ENCODE measurements at regions not wholly inside any gene's neighbourhood (a gene's known extent, or its start where the extent isn't known, plus 50 kb on each side); places are given as distances from the start of the nearest gene placed in this dataset.
A peak's percentile ranks its signal among the peaks of the same experiment; 100 is the strongest.

- H3K27ac ChIP-seq (ENCODE audit: low read depth, low read length) = no peak overlapping the region
- H4K20me1 ChIP-seq (replicated peaks in 1 of 2; ENCODE audit: control insufficient read depth in 1 of 2, insufficient read depth in 2 of 2, low read length in 2 of 2) = no peaks in the 10 kb centered on the region
- no peak overlapping the region for H2BK120ac ChIP-seq (replicated peaks; ENCODE audit: low read depth, low read length)
- no peaks in the 10 kb centered on the region for H3K79me1 ChIP-seq (ENCODE audit: low read depth, low read length)
- H3K4ac ChIP-seq (replicated peaks; ENCODE audit: insufficient read length, low read depth, low read length) = no peak overlapping the region
- ChIA-PET POLR2A (ENCODE audit: partially characterized antibody) (no interaction called here), CTCF (ENCODE audit: partially characterized antibody) (interaction anchor here (0.6 kb wide), 1 partner anchor 91 kb away, joined by 4 read pairs; no protein-coding TSS in a partner anchor)
- H4K8ac ChIP-seq (ENCODE audit: extremely low read depth, insufficient read depth, low read length) = no peak overlapping the region
- H2AK5ac ChIP-seq (ENCODE audit: low read depth, low read length) = no peak overlapping the region
- no peak overlapping the region for H3K18ac ChIP-seq (ENCODE audit: extremely low read depth, low read length)
- H3K23me2 ChIP-seq (ENCODE audit: low read depth, low read length) = no peaks in the 10 kb centered on the region
- no peak overlapping the region for H3K23ac ChIP-seq (ENCODE audit: insufficient read length)
- no peaks in the 10 kb centered on the region for H3K9me3 ChIP-seq (ENCODE audit: insufficient read depth in 2 of 2, low read depth in 1 of 2, low read length in 1 of 2)
- no peaks in the 10 kb centered on the region for H3K27me3 ChIP-seq (replicated peaks in 1 of 4; ENCODE audit: control insufficient read depth in 3 of 4, extremely low read depth in 1 of 4, insufficient read depth in 3 of 4, low read length in 3 of 4)
- no peak overlapping the region for H2BK15ac ChIP-seq (ENCODE audit: low read length)
- no peak overlapping the region for H4K5ac ChIP-seq (ENCODE audit: insufficient read length, low read depth, low read length)
- no peaks in the 10 kb centered on the region for H3K79me2 ChIP-seq (ENCODE audit: control insufficient read depth in 1 of 2, insufficient read depth in 2 of 2, low read length in 2 of 2)
- no peaks in the 10 kb centered on the region for H3K36me3 ChIP-seq (ENCODE audit: control insufficient read depth in 2 of 4, insufficient read depth in 4 of 4, low read length in 3 of 4)
- FAIRE-seq = no peak
- no peak overlapping the region for H4K91ac ChIP-seq (replicated peaks; ENCODE audit: insufficient read length, low read length)
- no peak overlapping the region for H3K56ac ChIP-seq (replicated peaks; ENCODE audit: insufficient read length, low read depth, low read length)
- peak overlapping the region; percentile 49; the same call in 1 of the 2 replicates for H2AFZ ChIP-seq (ENCODE audit: low read length)
- no peak overlapping the region for H2BK5ac ChIP-seq (ENCODE audit: low read depth, low read length)
- 77% methylated on average over 15 of the region's 15 CpGs; no CpG with 5 or more reads in 1 of the 2 experiments for WGBS, 2 experiments (ENCODE audit: extremely low coverage in 1 of 2, insufficient coverage in 1 of 2, insufficient read length in 1 of 2, insufficient replicate concordance in 2 of 2, low coverage in 1 of 2, low lambda C conversion rate in 2 of 2, missing lambda C conversion rate in 1 of 2)
- H3K9ac ChIP-seq (replicated peaks in 1 of 4; ENCODE audit: extremely low read depth in 1 of 4, low read depth in 3 of 4, low read length in 3 of 4) = no peak overlapping the region
- no peak overlapping the region for H2BK20ac ChIP-seq (ENCODE audit: low read length)
- no peak overlapping the region for H3K14ac ChIP-seq (ENCODE audit: insufficient read length)
- no peak for DNase-seq (ENCODE audit: low read depth in 1 of 2, low spot score in 2 of 2)
- H3K4me1 ChIP-seq (replicated peaks in 1 of 4; ENCODE audit: control insufficient read depth in 3 of 4, insufficient read depth in 4 of 4, low read length in 3 of 4) = peaks cover 0 to 5% (median 2%) of the 10 kb centered on the region in 4 experiments; a peak in 3 of 7 replicates
- 0 out of 2 replicates have a peak overlapping the region, but pooled peaks have one; percentile 18 for H2BK12ac ChIP-seq (ENCODE audit: low read depth, low read length)
- no peak overlapping the region for H3K4me2 ChIP-seq (ENCODE audit: insufficient read depth in 1 of 2, low read depth in 2 of 2, low read length in 2 of 2)
- no peak overlapping the region for H3K4me3 ChIP-seq (ENCODE audit: extremely low read depth in 1 of 4, insufficient read depth in 2 of 4, low read depth in 3 of 4, low read length in 4 of 4)
- TF ChIP-seq KDM5A (IDR thresholded peaks at IDR 0.05; ENCODE audit: low read length) (no peak), CTBP2 (IDR thresholded peaks at IDR 0.05; ENCODE audit: borderline replicate concordance, insufficient read depth, insufficient read length, low read length) (no peak), NRF1 (IDR thresholded peaks at IDR 0.05; ENCODE audit: low read depth, low read length) (no peak), MAX (IDR thresholded peaks at IDR 0.05) (no peak), E2F6 (IDR thresholded peaks at IDR 0.05) (no peak)
These were observed 602.7 kb upstream of the NRP1 start for GRCh38 chr10:33937036-33937730.

Data from H1 (cell line).